CD4-positive, alpha-beta memory T cell (primary cell): ENCODE measurements at regions not wholly inside any gene's neighbourhood (a gene's known extent, or its start where the extent isn't known, plus 50 kb on each side); places are given as distances from the start of the nearest gene placed in this dataset.

Experiments used
- CTCF ChIA-PET: fragments of 350-600 bp; sonication (Branson Sonifier 250); formaldehyde crosslinking; loops from one replicate; lab custom pipeline; 2021; ENCODE audit warnings: inconsistent platforms; ENCODE audit not compliant: partially characterized antibody; lab: Charles Lee
- POLR2A ChIA-PET: fragments of 350-600 bp; sonication (Branson Sonifier 250); formaldehyde crosslinking; loops from one replicate; lab custom pipeline; 2021; ENCODE audit not compliant: partially characterized antibody; lab: Charles Lee
- DNase-seq, 5 donors: peaks; one replicate each; pipeline versions ENCODE4 v3.0.0 to v3.0.0-alpha.2; 2020 to 2022; ENCODE audit warnings: mixed read lengths in 1 of 5
- H3K27ac ChIP-seq: one replicate; pipeline ENCODE4 v1.7.0; 2013; ENCODE audit warnings: low read depth, low read length
- H3K27me3 ChIP-seq: 2 replicates; pipeline ENCODE4 v1.7.0; 2013; ENCODE audit warnings: mild to moderate bottlenecking, low read length, moderate library complexity; ENCODE audit not compliant: insufficient read depth
- H3K36me3 ChIP-seq: 2 replicates; pipeline ENCODE4 v1.7.0; 2013; ENCODE audit warnings: mild to moderate bottlenecking, low read length, moderate library complexity; ENCODE audit not compliant: insufficient read depth
- H3K4me1 ChIP-seq: 2 replicates; pipeline ENCODE4 v1.7.0; 2013; ENCODE audit warnings: mild to moderate bottlenecking, low read length, moderate library complexity; ENCODE audit not compliant: insufficient read depth
- H3K4me3 ChIP-seq, 2 donors: one replicate each; pipeline ENCODE4 v1.7.0; 2013; ENCODE audit warnings: low read length in 2 of 2, mild to moderate bottlenecking in 1 of 2
- H3K9me3 ChIP-seq, 2 donors: one replicate each; pipeline ENCODE4 v1.7.0; 2013; ENCODE audit warnings: low read length in 2 of 2, control low read depth in 1 of 2; ENCODE audit not compliant: control insufficient read depth in 1 of 2
- H3K27ac Mint-ChIP-seq, 7 donors: one replicate each; pipeline ENCODE4 v1.8.0; 2020 to 2021; ENCODE audit warnings: mixed read lengths in 7 of 7, mild to moderate bottlenecking in 6 of 7, inconsistent platforms in 3 of 7, moderate library complexity in 3 of 7
- H3K27me3 Mint-ChIP-seq, 2 donors: one replicate each; pipeline ENCODE4 v1.8.0; 2020 to 2021; ENCODE audit warnings: mixed read lengths in 2 of 2
- H3K36me3 Mint-ChIP-seq, 2 donors: one replicate each; pipeline ENCODE4 v1.8.0; 2020 to 2021; ENCODE audit warnings: mixed read lengths in 2 of 2, inconsistent platforms in 1 of 2, mild to moderate bottlenecking in 1 of 2
- H3K4me1 Mint-ChIP-seq, 4 donors: one replicate each; pipeline ENCODE4 v1.8.0; 2020 to 2021; ENCODE audit warnings: mixed read lengths in 4 of 4, mild to moderate bottlenecking in 1 of 4
- H3K4me3 Mint-ChIP-seq, 8 donors: one replicate each; pipeline ENCODE4 v1.8.0; 2020 to 2021; ENCODE audit warnings: mixed read lengths in 8 of 8, mild to moderate bottlenecking in 7 of 8, moderate library complexity in 6 of 8, inconsistent platforms in 3 of 8
- H3K9me3 Mint-ChIP-seq, 8 donors: one replicate each; pipeline ENCODE4 v1.8.0; 2020 to 2021; ENCODE audit warnings: mixed read lengths in 8 of 8, mild to moderate bottlenecking in 5 of 8, inconsistent platforms in 3 of 8, moderate library complexity in 1 of 8
- intact Hi-C: fragments of 100-400 bp; cut with micrococcal nuclease; formaldehyde crosslinking; loops from one replicate; pipeline ENCODE4 v1.15.1; 2023

- H3K9me3 Mint-ChIP-seq: peaks cover 3 to 35% (median 21%) of the 10 kb centered on the region in 8 donors
- H3K27ac ChIP-seq: no peak overlapping the region
- CTCF ChIA-PET: no interaction called here
These were observed 51.7 kb upstream of the NFKBIA start for GRCh38 chr14:35456261-35456660.

GRCh38 chr14:35458442-35458841 lies 53.9 kb upstream of the NFKBIA start:
- H3K4me3 Mint-ChIP-seq: no peak overlapping the region
- CTCF ChIA-PET: no interaction called here

More at GRCh38 chr14:35456261-35456660, 51.7 kb upstream of the NFKBIA start:
- H3K27me3 Mint-ChIP-seq: peaks cover 4% of the 10 kb centered on the region in 2 donors
- H3K27ac Mint-ChIP-seq: no peak overlapping the region
- peaks cover 5% of the 10 kb centered on the region in 2 donors for H3K36me3 Mint-ChIP-seq
- H3K36me3 ChIP-seq: no peaks in the 10 kb centered on the region
- peaks cover 0 to 8% of the 10 kb centered on the region in 2 donors for H3K9me3 ChIP-seq
- intact Hi-C loops: no loop called here
- H3K4me3 Mint-ChIP-seq: no peak overlapping the region
- no peaks in the 10 kb centered on the region for H3K4me1 ChIP-seq
- H3K27me3 ChIP-seq: no peaks in the 10 kb centered on the region
- no peak overlapping the region for H3K4me3 ChIP-seq
- no peak for DNase-seq
- no peaks in the 10 kb centered on the region for H3K4me1 Mint-ChIP-seq
- POLR2A ChIA-PET: no interaction called here

GRCh38 chr14:35459776-35460175 lies 55.2 kb upstream of the NFKBIA start:
- CTCF ChIA-PET: no interaction called here
- no peaks in the 10 kb centered on the region for H3K4me1 ChIP-seq
- H3K9me3 ChIP-seq: peaks cover 0 to 8% of the 10 kb centered on the region in 2 donors
- peaks cover 5% of the 10 kb centered on the region in 2 donors for H3K36me3 Mint-ChIP-seq
- H3K27me3 ChIP-seq: no peaks in the 10 kb centered on the region
- no peak overlapping the region for H3K27ac ChIP-seq
- no peaks in the 10 kb centered on the region for H3K36me3 ChIP-seq
- H3K4me3 Mint-ChIP-seq: no peak overlapping the region
- no peaks in the 10 kb centered on the region for H3K4me1 Mint-ChIP-seq
- intact Hi-C loops: no loop called here
- peaks cover 3 to 35% (median 21%) of the 10 kb centered on the region in 8 donors for H3K9me3 Mint-ChIP-seq
- no peak overlapping the region for H3K27ac Mint-ChIP-seq
- peaks cover 5 to 6% of the 10 kb centered on the region in 2 donors for H3K27me3 Mint-ChIP-seq
- POLR2A ChIA-PET: no interaction called here
- no peak for DNase-seq
- no peak overlapping the region for H3K4me3 ChIP-seq

More at GRCh38 chr14:35458442-35458841, 53.9 kb upstream of the NFKBIA start:
- no peaks in the 10 kb centered on the region for H3K4me1 Mint-ChIP-seq
- no peak for DNase-seq
- Histone ChIP-seq H3K27me3 (no peaks in the 10 kb centered on the region), H3K9me3 (peaks cover 0 to 8% of the 10 kb centered on the region in 2 donors), H3K4me3 (no peak overlapping the region), H3K4me1 (no peaks in the 10 kb centered on the region), H3K36me3 (no peaks in the 10 kb centered on the region), H3K27ac (no peak overlapping the region)
- no peak overlapping the region for H3K27ac Mint-ChIP-seq
- H3K27me3 Mint-ChIP-seq: peaks cover 4% of the 10 kb centered on the region in 2 donors
- POLR2A ChIA-PET: no interaction called here
- intact Hi-C loops: no loop called here
- H3K9me3 Mint-ChIP-seq: peaks cover 3 to 35% (median 21%) of the 10 kb centered on the region in 8 donors
- H3K36me3 Mint-ChIP-seq: peaks cover 5% of the 10 kb centered on the region in 2 donors

- no peaks in the 10 kb centered on the region for H3K4me1 Mint-ChIP-seq
- DNase-seq: no peak
- H3K36me3 ChIP-seq: no peaks in the 10 kb centered on the region
- no peaks in the 10 kb centered on the region for H3K4me1 ChIP-seq
- POLR2A ChIA-PET: no interaction called here
- H3K27ac Mint-ChIP-seq: no peak overlapping the region
- CTCF ChIA-PET: interaction anchor here (0.6 kb wide), 1 partner anchor 1145 kb away, joined by 4 read pairs; no protein-coding TSS in a partner anchor
- H3K4me3 Mint-ChIP-seq: no peak overlapping the region
- H3K27me3 Mint-ChIP-seq: peaks cover 22 to 36% of the 10 kb centered on the region in 2 donors
- intact Hi-C loops: no loop called here
- no peaks in the 10 kb centered on the region for H3K9me3 ChIP-seq
- H3K27me3 ChIP-seq: peaks cover 6% of the 10 kb centered on the region
- peaks cover 0 to 15% (median 5%) of the 10 kb centered on the region in 8 donors for H3K9me3 Mint-ChIP-seq
- no peak overlapping the region for H3K4me3 ChIP-seq
- H3K36me3 Mint-ChIP-seq: peaks cover 0 to 7% of the 10 kb centered on the region in 2 donors
- no peak overlapping the region for H3K27ac ChIP-seq
These were observed 63.2 kb upstream of the INSM2 start for GRCh38 chr14:35470755-35471154.

GRCh38 chr14:35471803-35472202 lies 62.2 kb upstream of the INSM2 start:
- no peaks in the 10 kb centered on the region for H3K36me3 ChIP-seq
- peaks cover 18 to 30% of the 10 kb centered on the region in 2 donors for H3K27me3 Mint-ChIP-seq
- intact Hi-C loops: no loop called here
- H3K27me3 ChIP-seq: peaks cover 6% of the 10 kb centered on the region
- no peaks in the 10 kb centered on the region for H3K9me3 ChIP-seq
- no peaks in the 10 kb centered on the region for H3K4me1 ChIP-seq
- ChIA-PET CTCF (no interaction called here), POLR2A (no interaction called here)
- peaks cover 0 to 8% (median 0%) of the 10 kb centered on the region in 8 donors for H3K9me3 Mint-ChIP-seq
- H3K36me3 Mint-ChIP-seq: no peaks in the 10 kb centered on the region
- H3K4me3 ChIP-seq: no peak overlapping the region
- H3K27ac ChIP-seq: no peak overlapping the region
- H3K4me3 Mint-ChIP-seq: no peak overlapping the region
- no peak overlapping the region for H3K27ac Mint-ChIP-seq
- no peaks in the 10 kb centered on the region for H3K4me1 Mint-ChIP-seq
- no peak for DNase-seq

- H3K27me3 ChIP-seq: peaks cover 6% of the 10 kb centered on the region
- Mint-ChIP-seq H3K36me3 (no peaks in the 10 kb centered on the region), H3K27ac (no peak overlapping the region), H3K4me3 (no peak overlapping the region), H3K4me1 (no peaks in the 10 kb centered on the region), H3K27me3 (peaks cover 15 to 21% of the 10 kb centered on the region in 2 donors), H3K9me3 (peaks cover 0 to 3% (median 0%) of the 10 kb centered on the region in 8 donors)
- intact Hi-C loops: no loop called here
- no peak overlapping the region for H3K4me3 ChIP-seq
- ChIA-PET CTCF (no interaction called here), POLR2A (no interaction called here)
- H3K4me1 ChIP-seq: no peaks in the 10 kb centered on the region
- DNase-seq: no peak
- H3K9me3 ChIP-seq: no peaks in the 10 kb centered on the region
- H3K27ac ChIP-seq: no peak overlapping the region
- no peaks in the 10 kb centered on the region for H3K36me3 ChIP-seq
These were observed 59.6 kb upstream of the INSM2 start for GRCh38 chr14:35474323-35474722.

- H3K9me3 ChIP-seq: no peaks in the 10 kb centered on the region
- H3K4me3 Mint-ChIP-seq: no peak overlapping the region
- POLR2A ChIA-PET: no interaction called here
- no peaks in the 10 kb centered on the region for H3K9me3 Mint-ChIP-seq
- intact Hi-C loops: no loop called here
- no peak overlapping the region for H3K27ac ChIP-seq
- no peak overlapping the region for H3K27ac Mint-ChIP-seq
- CTCF ChIA-PET: no interaction called here
- H3K36me3 ChIP-seq: no peaks in the 10 kb centered on the region
- no peaks in the 10 kb centered on the region for H3K4me1 Mint-ChIP-seq
- H3K36me3 Mint-ChIP-seq: no peaks in the 10 kb centered on the region
- no peak for DNase-seq
- peaks cover 11 to 14% of the 10 kb centered on the region in 2 donors for H3K27me3 Mint-ChIP-seq
- H3K4me3 ChIP-seq: no peak overlapping the region
- no peaks in the 10 kb centered on the region for H3K27me3 ChIP-seq
- H3K4me1 ChIP-seq: no peaks in the 10 kb centered on the region
These were observed 53.7 kb upstream of the INSM2 start for GRCh38 chr14:35480119-35480769.
